Stomach (tissue), 4 donors: ENCODE measurements at regions not wholly inside any gene's neighbourhood (a gene's known extent, or its start where the extent isn't known, plus 50 kb on each side); places are given as distances from the start of the nearest gene placed in this dataset.

Experiments used
- EP300 ChIP-seq: sonication (generic); formaldehyde crosslinking; IDR thresholded peaks from one replicate; pipeline ENCODE4 v1.6.1; 2017; ENCODE audit warnings: antibody characterized with exemption
- POLR2AphosphoS5 ChIP-seq, 3 donors: sonication (generic); formaldehyde crosslinking; IDR thresholded peaks; one replicate each; pipeline ENCODE4 v1.6.1; 2016; ENCODE audit warnings: antibody characterized with exemption in 3 of 3
- TF ChIP-seq, protein P1 (sequence below), 7 experiments: fragments of 450-650 bp in 4 of 7; fragments of 200-600 bp in 3 of 7; sonication (generic) in 3 of 7; IDR thresholded peaks; one replicate each; pipeline ENCODE4 v1.5.1; 2016 to 2019; ENCODE audit warnings: antibody characterized with exemption in 7 of 7, control low read depth in 2 of 7, mild to moderate bottlenecking in 1 of 7

DNA sequence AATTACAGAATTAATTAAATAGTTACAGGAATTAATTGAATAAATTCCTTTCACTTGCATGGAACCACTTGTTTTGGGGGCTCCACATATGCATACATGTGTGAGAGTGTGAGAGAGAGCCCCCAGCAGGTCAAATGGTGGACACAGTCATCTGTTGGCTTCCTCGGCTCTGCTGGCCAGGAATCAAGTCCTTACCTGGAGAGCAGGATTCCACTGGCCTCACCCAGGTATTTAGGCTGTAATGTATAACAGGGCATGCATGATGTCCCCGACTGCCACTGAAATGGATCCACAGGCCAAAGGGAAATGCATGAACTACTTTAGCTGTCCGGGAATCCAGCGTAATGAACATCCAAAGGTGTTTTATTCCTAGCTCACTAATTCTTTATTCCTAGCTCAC lies 139.7 kb upstream of the SMAD3 start:
- TF ChIP-seq, protein P1, sequence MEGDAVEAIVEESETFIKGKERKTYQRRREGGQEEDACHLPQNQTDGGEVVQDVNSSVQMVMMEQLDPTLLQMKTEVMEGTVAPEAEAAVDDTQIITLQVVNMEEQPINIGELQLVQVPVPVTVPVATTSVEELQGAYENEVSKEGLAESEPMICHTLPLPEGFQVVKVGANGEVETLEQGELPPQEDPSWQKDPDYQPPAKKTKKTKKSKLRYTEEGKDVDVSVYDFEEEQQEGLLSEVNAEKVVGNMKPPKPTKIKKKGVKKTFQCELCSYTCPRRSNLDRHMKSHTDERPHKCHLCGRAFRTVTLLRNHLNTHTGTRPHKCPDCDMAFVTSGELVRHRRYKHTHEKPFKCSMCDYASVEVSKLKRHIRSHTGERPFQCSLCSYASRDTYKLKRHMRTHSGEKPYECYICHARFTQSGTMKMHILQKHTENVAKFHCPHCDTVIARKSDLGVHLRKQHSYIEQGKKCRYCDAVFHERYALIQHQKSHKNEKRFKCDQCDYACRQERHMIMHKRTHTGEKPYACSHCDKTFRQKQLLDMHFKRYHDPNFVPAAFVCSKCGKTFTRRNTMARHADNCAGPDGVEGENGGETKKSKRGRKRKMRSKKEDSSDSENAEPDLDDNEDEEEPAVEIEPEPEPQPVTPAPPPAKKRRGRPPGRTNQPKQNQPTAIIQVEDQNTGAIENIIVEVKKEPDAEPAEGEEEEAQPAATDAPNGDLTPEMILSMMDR (IDR thresholded peaks at IDR 0.05), result no peak
- TF ChIP-seq EP300, result no peak
- TF ChIP-seq POLR2AphosphoS5 (IDR thresholded peaks at IDR 0.05), result no peak
